Testis (tissue), 2 donors: ENCODE measurements at regions not wholly inside any gene's neighbourhood (a gene's known extent, or its start where the extent isn't known, plus 50 kb on each side); places are given as distances from the start of the nearest gene placed in this dataset.

Experiments
- POLR2A ChIP-seq: fragments of 450-650 bp; IDR thresholded peaks from one replicate; pipeline ENCODE4 v1.6.1; 2017; ENCODE audit warnings: antibody characterized with exemption, mild to moderate bottlenecking, moderate library complexity
- TF ChIP-seq, protein P1 (sequence below), 3 experiments: fragments of 450-650 bp in 2 of 3; fragments of 200-600 bp in 1 of 3; sonication (generic) in 1 of 3; IDR thresholded peaks; one replicate each; pipeline ENCODE4 v1.5.1; 2016 to 2019; ENCODE audit warnings: antibody characterized with exemption in 3 of 3, mild to moderate bottlenecking in 2 of 3, moderate library complexity in 1 of 3

DNA sequence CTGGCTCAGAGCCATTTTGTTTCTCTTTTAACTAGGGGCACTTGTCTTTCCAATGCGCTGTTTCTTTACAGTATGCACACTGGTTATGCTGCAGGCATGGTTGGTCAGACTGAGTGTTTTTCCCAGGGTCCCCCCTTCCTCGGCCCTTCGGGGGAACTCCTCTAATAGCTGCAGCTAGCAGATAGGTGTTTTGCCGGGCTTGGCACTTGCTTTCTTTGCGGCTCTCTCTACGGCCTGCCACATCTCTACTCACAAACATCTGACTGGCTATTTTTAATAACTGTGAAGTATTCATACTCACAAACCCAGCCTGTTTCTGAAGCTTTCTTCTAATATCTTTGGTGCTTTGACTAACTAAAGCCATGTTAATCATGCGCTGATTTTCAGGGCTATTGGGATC, 89.4 kb downstream of the SLC25A15 start:
- TF ChIP-seq, protein P1, sequence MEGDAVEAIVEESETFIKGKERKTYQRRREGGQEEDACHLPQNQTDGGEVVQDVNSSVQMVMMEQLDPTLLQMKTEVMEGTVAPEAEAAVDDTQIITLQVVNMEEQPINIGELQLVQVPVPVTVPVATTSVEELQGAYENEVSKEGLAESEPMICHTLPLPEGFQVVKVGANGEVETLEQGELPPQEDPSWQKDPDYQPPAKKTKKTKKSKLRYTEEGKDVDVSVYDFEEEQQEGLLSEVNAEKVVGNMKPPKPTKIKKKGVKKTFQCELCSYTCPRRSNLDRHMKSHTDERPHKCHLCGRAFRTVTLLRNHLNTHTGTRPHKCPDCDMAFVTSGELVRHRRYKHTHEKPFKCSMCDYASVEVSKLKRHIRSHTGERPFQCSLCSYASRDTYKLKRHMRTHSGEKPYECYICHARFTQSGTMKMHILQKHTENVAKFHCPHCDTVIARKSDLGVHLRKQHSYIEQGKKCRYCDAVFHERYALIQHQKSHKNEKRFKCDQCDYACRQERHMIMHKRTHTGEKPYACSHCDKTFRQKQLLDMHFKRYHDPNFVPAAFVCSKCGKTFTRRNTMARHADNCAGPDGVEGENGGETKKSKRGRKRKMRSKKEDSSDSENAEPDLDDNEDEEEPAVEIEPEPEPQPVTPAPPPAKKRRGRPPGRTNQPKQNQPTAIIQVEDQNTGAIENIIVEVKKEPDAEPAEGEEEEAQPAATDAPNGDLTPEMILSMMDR (IDR thresholded peaks at IDR 0.05), result no peak
- no peak for TF ChIP-seq POLR2A
